ENCODE measurements at regions not wholly inside any gene's neighbourhood (a gene's known extent, or its start where the extent isn't known, plus 50 kb on each side); places are given as distances from the start of the nearest gene placed in this dataset.

DNA sequence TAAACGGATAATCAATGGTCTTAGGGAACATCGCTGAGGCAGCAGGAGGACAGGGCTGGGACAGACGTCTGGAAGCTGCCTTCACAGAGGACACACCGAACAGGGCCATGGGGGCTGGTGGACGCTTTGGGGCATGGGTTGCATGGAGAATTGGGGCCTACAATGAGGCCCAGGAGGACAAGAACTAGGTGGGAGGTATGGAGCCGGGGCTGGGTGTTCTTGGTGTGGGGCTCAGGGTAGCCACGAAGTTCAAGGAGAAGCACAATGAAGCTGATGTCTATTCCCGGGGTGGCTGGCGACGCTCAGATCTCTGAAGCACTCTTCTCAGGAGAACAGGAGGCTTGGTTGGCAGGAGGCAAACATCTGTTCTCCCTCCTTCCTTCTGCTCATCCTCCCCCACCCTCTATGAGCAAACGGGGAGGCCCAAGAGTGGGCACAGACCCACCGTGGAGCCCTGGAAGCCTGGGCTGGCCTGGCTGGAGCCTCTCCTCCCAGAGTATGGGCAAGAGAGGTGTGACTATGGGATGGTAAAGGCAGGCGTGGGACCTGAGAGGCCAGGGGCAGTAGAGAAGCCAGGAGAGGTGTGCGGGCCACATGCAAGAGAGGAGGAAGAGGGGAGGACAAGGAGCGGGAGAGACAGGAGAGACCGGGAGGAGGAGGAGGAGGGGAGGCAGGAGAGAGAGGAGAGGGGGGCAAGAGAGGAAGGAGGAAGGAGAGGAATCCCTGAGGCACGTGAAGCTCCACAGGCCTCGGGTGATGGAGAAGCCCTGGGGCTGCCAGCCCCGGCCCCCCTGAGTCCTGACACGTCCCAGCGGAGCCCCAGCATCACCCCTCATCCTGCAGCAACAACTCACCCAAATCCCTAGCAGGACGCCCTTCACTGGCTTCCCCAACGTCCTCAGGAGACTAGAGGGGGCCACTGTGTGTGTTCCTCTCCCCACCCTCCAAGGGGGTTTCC is 159.1 kb downstream of the OLFM1 start (continued):
- TF ChIP-seq ZNF436 (CRISPR knock-in tag; IDR thresholded peaks at IDR 0.05), result no peak
- TF ChIP-seq, protein P1, sequence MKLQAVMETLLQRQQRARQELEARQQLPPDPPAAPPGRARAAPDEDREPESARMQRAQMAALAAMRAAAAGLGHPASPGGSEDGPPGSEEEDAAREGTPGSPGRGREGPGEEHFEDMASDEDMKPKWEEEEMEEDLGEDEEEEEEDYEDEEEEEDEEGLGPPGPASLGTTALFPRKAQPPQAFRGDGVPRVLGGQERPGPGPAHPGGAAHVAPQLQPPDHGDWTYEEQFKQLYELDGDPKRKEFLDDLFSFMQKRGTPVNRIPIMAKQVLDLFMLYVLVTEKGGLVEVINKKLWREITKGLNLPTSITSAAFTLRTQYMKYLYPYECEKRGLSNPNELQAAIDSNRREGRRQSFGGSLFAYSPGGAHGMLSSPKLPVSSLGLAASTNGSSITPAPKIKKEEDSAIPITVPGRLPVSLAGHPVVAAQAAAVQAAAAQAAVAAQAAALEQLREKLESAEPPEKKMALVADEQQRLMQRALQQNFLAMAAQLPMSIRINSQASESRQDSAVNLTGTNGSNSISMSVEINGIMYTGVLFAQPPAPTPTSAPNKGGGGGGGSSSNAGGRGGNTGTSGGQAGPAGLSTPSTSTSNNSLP (IDR thresholded peaks at IDR 0.05; ENCODE audit: borderline replicate concordance, low read depth, low read length), result no peak

- no TSS peak for BruUV-seq (replicated peaks)
- Histone ChIP-seq H2AFZ (ENCODE audit: low read depth, low read length) (no peak overlapping the region), H3K4me3 (no peak overlapping the region), H3K4me1 (replicated peaks in 1 of 2; ENCODE audit: control insufficient read depth in 2 of 2, insufficient read depth in 2 of 2, low read length in 2 of 2) (peaks cover 0 to 3% of the 10 kb centered on the region in 2 experiments; a peak in 1 of 5 replicates), H3K27me3 (ENCODE audit: control insufficient read depth in 2 of 2, insufficient read depth in 2 of 2, low read length in 2 of 2) (peaks cover 13 to 93% of the 10 kb centered on the region in 2 experiments; a peak in 4 of 5 replicates), H3K9ac (ENCODE audit: insufficient read depth in 1 of 2, low read depth in 2 of 2, low read length in 2 of 2) (no peak overlapping the region), H3K4me2 (ENCODE audit: insufficient read depth, low read length) (no peak overlapping the region), H4K20me1 (replicated peaks; ENCODE audit: control insufficient read depth, insufficient read depth, low read length) (peaks cover 27% of the 10 kb centered on the region), H3K36me3 (ENCODE audit: control insufficient read depth, insufficient read depth, low read length) (no peaks in the 10 kb centered on the region), H3K9me1 (ENCODE audit: control insufficient read depth, insufficient read depth, low read length) (no peaks in the 10 kb centered on the region), H3K9me3 (replicated peaks; ENCODE audit: control insufficient read depth, insufficient read depth, low read depth, low read length) (no peaks in the 10 kb centered on the region), H3K27ac (ENCODE audit: extremely low read depth, low read depth, low read length) (no peak overlapping the region), H3K79me2 (ENCODE audit: control insufficient read depth, insufficient read depth, low read length) (no peaks in the 10 kb centered on the region)
- ATAC-seq, result no peak
- DNase-seq (ENCODE audit: extremely low read depth in 1 of 4, low spot score in 3 of 4), result no peak
- CTCF ChIA-PET (ENCODE audit: low intra/inter-chr PET ratio), result interaction anchor here (0.7 kb wide), 1 partner anchor 344 kb away, joined by 3 read pairs; no protein-coding TSS in a partner anchor
- POLR2A ChIA-PET, result no interaction called here
- TF ChIP-seq KAT2B (IDR thresholded peaks at IDR 0.05; ENCODE audit: low read depth, low read length) (no peak), ELF1 (tag; IDR thresholded peaks at IDR 0.05) (no peak), SRSF7 (optimal IDR thresholded peaks at IDR 0.05; ENCODE audit: low read depth, low read length) (no peak), ZNF449 (CRISPR knock-in tag; IDR thresholded peaks at IDR 0.05) (no peak), FOXK1 (CRISPR knock-in tag; IDR thresholded peaks at IDR 0.05; ENCODE audit: borderline replicate concordance) (no peak)
- TF ChIP-seq, protein P1 (IDR thresholded peaks at IDR 0.05; ENCODE audit: borderline replicate concordance, low read depth, low read length), result no peak
- in situ Hi-C loops (cut with MboI) (no loop called here), intact Hi-C loops (cut with micrococcal nuclease) (no loop called here)
- FAIRE-seq, result no peak
- 3% methylated on average over 26 of the region's 27 CpGs for WGBS (ENCODE audit: insufficient coverage, low coverage, missing lambda C conversion rate)
Observed at GRCh38 chr9:135247227-135247930, 159.9 kb downstream of the OLFM1 start.

All from K562 (cell line).